Kidney (tissue), 13 donors: ENCODE measurements at regions not wholly inside any gene's neighbourhood (a gene's known extent, or its start where the extent isn't known, plus 50 kb on each side); places are given as distances from the start of the nearest gene placed in this dataset.

Experiments used
- DNase-seq, 5 donors: peaks; one replicate each; pipeline ENCODE4 v3.0.0-alpha.2; 2013 to 2020
- FAIRE-seq: peaks from 2 replicates; lab custom pipeline; 2012; peaks lifted over from hg19 to GRCh38; lab: Jason Lieb, UNC
- H3K27ac ChIP-seq, 2 donors: one replicate each; pipeline ENCODE4 v1.7.0; 2013; ENCODE audit warnings: low read depth in 2 of 2, low read length in 2 of 2, inconsistent platforms in 1 of 2
- H3K27me3 ChIP-seq: one replicate; pipeline ENCODE4 v1.7.1; 2013; ENCODE audit warnings: low read length, inconsistent platforms; ENCODE audit not compliant: control insufficient read depth, insufficient read depth
- H3K36me3 ChIP-seq, 3 donors: one replicate each; pipeline versions ENCODE4 v1.7.0 to v1.7.1; 2013; ENCODE audit warnings: low read length in 3 of 3, control low read depth in 1 of 3, inconsistent platforms in 1 of 3; ENCODE audit not compliant: insufficient read depth in 3 of 3, control insufficient read depth in 2 of 3
- H3K4me1 ChIP-seq, 3 donors: one replicate each; pipeline versions ENCODE4 v1.7.0 to v1.7.1; 2013; ENCODE audit warnings: low read length in 3 of 3, inconsistent platforms in 1 of 3, low read depth in 1 of 3; ENCODE audit not compliant: control insufficient read depth in 2 of 3, insufficient read depth in 2 of 3
- H3K4me3 ChIP-seq, 3 donors: one replicate each; pipeline versions ENCODE4 v1.7.0 to v1.8.1; 2013; ENCODE audit warnings: low read length in 3 of 3, control low read depth in 1 of 3, inconsistent platforms in 1 of 3
- H3K9ac ChIP-seq, 3 donors: one replicate each; pipeline versions ENCODE4 v1.7.0 to v1.7.1; 2013; ENCODE audit warnings: low read length in 3 of 3, control low read depth in 1 of 3, inconsistent platforms in 1 of 3
- H3K9me3 ChIP-seq, 3 donors: one replicate each; pipeline versions ENCODE4 v1.7.0 to v1.7.1; 2013; ENCODE audit warnings: low read length in 3 of 3, control low read depth in 1 of 3, inconsistent platforms in 1 of 3; ENCODE audit not compliant: control insufficient read depth in 2 of 3, insufficient read depth in 1 of 3
- intact Hi-C: fragments of 100-400 bp; cut with DNase I; formaldehyde crosslinking; loops from one replicate; pipeline ENCODE4 v1.11.1; 2022
- TF ChIP-seq, protein P1 (sequence below): IDR thresholded peaks from 3 replicates; pipeline ENCODE4 v1.5.1; 2012; ENCODE audit warnings: mild to moderate bottlenecking, moderate library complexity, borderline replicate concordance; ENCODE audit not compliant: insufficient read depth; ENCODE audit errors: extremely low read depth
- donor health status: control.
- donor health status: control.
- donor health status: control.
- donor health status: control.
- donor health status: control.
- donor health status: DM: yes; HTN: yes; CAD: no.
- donor health status: Normal renal cell carcinoma (clear cell type).

GRCh38 chr7:119756687-119757086 lies 516.3 kb upstream of the KCND2 start:
- no peaks in the 10 kb centered on the region for H3K36me3 ChIP-seq
- no peaks in the 10 kb centered on the region for H3K4me1 ChIP-seq
- H3K9me3 ChIP-seq, result no peaks in the 10 kb centered on the region
- no peak overlapping the region for H3K4me3 ChIP-seq
- DNase-seq, result no peak
- no peak for FAIRE-seq
- TF ChIP-seq, protein P1, sequence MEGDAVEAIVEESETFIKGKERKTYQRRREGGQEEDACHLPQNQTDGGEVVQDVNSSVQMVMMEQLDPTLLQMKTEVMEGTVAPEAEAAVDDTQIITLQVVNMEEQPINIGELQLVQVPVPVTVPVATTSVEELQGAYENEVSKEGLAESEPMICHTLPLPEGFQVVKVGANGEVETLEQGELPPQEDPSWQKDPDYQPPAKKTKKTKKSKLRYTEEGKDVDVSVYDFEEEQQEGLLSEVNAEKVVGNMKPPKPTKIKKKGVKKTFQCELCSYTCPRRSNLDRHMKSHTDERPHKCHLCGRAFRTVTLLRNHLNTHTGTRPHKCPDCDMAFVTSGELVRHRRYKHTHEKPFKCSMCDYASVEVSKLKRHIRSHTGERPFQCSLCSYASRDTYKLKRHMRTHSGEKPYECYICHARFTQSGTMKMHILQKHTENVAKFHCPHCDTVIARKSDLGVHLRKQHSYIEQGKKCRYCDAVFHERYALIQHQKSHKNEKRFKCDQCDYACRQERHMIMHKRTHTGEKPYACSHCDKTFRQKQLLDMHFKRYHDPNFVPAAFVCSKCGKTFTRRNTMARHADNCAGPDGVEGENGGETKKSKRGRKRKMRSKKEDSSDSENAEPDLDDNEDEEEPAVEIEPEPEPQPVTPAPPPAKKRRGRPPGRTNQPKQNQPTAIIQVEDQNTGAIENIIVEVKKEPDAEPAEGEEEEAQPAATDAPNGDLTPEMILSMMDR, result no peak
- intact Hi-C loops, result no loop called here
- H3K27me3 ChIP-seq, result no peaks in the 10 kb centered on the region
- no peak overlapping the region for H3K9ac ChIP-seq
- no peak overlapping the region for H3K27ac ChIP-seq

DNA sequence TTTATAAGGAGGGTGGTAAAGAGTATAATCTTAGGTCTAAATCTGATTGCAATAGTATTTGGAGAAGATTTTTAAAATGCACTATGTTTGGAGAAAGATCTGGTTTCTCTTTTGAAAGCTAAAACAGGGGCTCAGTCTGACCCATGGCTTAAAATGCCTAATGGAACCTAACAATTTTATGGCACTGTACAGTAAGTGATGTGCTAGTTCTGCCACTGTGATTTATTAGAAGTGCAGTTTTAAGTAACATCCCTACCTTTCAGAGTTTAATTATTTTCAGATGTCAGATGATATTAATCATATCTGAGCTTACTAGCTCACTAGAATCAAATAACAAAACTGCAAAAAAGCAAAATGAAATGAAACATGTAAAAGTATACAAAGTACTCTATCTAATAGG lies 514.7 kb upstream of the KCND2 start:
- Histone ChIP-seq H3K4me1 (no peaks in the 10 kb centered on the region), H3K36me3 (no peaks in the 10 kb centered on the region), H3K27me3 (no peaks in the 10 kb centered on the region), H3K4me3 (no peak overlapping the region), H3K9ac (no peak overlapping the region), H3K27ac (no peak overlapping the region), H3K9me3 (no peaks in the 10 kb centered on the region)
- TF ChIP-seq, protein P1, result no peak
- DNase-seq (no peak), FAIRE-seq (no peak)
- intact Hi-C loops, result no loop called here

DNA sequence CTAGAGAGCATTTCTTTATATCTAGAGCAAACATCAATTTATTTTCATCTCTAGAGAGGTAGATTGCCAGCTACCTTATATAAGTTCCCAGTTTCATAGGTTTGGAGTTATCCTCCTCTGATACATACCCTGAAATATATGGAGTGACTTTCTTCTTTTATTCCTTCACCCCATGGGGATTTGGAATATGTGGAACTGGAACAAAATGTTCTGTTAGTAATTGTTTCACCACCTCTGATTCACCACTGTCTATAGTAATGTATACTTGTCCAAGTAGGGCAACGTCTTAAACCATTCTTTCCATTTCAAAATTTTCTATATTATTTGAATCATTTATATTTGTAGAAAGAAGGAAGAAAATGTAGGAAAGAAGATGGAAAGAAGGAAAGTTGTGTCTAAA lies 511.2 kb upstream of the KCND2 start:
- Histone ChIP-seq H3K4me1 (no peaks in the 10 kb centered on the region), H3K27ac (no peak overlapping the region), H3K27me3 (no peaks in the 10 kb centered on the region), H3K4me3 (no peak overlapping the region), H3K36me3 (no peaks in the 10 kb centered on the region), H3K9ac (no peak overlapping the region), H3K9me3 (no peaks in the 10 kb centered on the region)
- intact Hi-C loops, result no loop called here
- FAIRE-seq (no peak), DNase-seq (no peak)
- TF ChIP-seq, protein P1, result no peak

- Histone ChIP-seq H3K9me3 (no peaks in the 10 kb centered on the region), H3K9ac (no peak overlapping the region), H3K27me3 (no peaks in the 10 kb centered on the region), H3K4me3 (no peak overlapping the region), H3K4me1 (no peaks in the 10 kb centered on the region), H3K27ac (no peak overlapping the region), H3K36me3 (no peaks in the 10 kb centered on the region)
- DNase-seq (no peak), FAIRE-seq (no peak)
- TF ChIP-seq, protein P1, result no peak
- intact Hi-C loops, result no loop called here
These were observed 490.7 kb upstream of the KCND2 start for GRCh38 chr7:119782286-119782685.
